Anterior cingulate cortex (tissue), 58 donors: ENCODE measurements at regions not wholly inside any gene's neighbourhood (a gene's known extent, or its start where the extent isn't known, plus 50 kb on each side); places are given as distances from the start of the nearest gene placed in this dataset.
"Not testable (repeated sequence)": the region's sequence is repeated elsewhere in the genome, so short reads cannot be mapped to it uniquely, and the experiment has no call there.

Source experiments
- DNase-seq, 58 donors: peaks; one replicate each; lab custom pipeline; 2025; lab: John Stamatoyannopoulos, UW

DNA sequence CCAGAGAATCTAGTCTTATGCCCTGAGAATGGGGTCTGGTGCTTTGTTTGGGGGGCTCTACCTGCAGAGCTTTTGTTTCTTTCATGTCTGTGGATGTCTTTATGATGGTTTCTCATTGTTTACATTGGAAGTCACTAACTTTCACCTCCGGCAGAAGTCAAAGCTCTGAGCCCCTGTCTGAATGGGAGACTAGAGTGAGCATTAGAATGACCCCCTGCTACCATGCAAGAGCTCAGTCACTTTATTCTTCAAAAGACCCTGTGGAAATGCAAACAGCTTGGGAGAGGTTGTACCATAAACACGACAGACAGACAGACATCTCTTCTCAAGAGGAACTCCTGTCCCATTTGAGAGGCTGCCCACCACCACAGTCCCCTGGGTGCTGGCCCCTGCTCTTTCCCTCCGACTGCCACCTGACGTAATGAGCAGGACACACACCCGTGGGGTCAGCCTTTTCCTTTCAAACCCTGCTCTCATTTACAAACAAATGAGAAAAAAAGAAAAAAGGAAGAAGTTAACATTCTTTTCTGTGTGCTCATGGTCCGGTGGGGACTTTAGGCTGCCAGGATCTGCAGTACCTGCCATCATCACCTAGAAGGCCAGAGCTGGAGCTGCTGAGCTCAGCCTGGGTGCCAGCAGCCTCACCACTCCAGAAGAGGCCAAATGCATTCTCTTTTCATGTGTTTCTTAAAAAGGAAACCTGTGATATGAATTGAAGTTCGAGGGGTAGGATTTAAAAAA, 91.6 kb downstream of the FZD1 start:
- DNase-seq = no peak

GRCh38 chr7:91356915-91357314, 92.7 kb downstream of the FZD1 start:
- DNase-seq = no peak

DNA sequence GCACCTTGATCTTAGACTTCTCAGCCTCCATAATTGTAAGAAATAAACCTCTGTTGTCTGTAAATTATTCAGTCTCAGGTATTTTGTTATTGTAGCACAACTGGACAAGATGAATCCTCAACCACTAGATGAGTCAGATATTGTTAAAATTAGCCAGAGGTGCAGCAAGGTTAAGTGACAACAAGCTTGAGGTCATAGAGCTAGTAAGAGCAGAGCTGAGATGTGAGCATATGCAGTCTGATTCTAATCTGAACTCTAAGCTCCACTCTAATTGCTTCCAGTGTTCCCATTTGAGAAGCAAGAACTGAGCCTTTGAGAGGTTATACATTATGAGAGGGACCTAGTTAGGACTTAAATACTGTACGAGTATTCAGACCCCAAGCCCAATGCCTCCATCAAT, 93.1 kb downstream of the FZD1 start:
- DNase-seq = no peak

DNA sequence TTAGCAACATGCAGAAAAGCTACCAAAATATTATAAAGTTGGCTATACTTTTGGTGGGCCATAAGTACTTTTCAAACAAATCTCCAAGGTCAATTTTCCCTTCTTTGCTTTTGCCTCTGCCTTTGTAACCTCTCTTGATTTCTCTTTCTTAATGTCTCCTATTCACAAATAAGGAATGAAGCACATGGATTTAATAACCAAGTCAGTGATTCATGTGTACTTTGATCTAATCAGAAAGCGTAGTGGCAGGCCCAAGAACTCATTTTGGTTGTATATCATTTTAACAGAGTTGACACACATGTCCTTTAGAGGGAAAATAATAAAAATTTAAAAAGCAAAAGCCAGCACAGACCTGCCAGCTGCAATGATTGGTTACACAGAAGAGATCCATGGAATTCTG, 93.7 kb downstream of the FZD1 start:
- no peak for DNase-seq

- DNase-seq = no peak
These were observed 94.1 kb downstream of the FZD1 start for GRCh38 chr7:91358303-91358702.

DNA sequence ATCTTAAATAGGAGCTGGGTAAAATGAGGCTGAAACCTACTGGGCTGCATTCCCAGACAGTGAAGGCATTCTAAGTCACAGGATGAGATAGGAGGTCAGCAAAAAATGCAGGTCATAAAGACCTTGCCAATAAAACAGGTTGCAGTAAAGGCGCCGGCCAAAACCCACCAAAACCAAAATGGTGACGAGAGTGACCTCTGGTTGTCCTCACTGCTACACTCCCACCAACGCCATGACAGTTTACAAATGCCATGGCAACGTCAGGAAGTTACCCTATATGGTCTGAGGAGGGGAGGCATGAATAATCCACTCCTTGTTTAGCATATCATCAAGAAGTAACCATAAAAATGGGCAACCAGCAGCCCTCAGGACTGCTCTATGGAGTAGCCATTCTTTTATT, 100.9 kb downstream of the FZD1 start:
- not testable (repeated sequence) for DNase-seq

GRCh38 chr7:91366091-91366490, 101.9 kb downstream of the FZD1 start:
- DNase-seq = no peak

- DNase-seq = no peak
These were observed 103.8 kb downstream of the FZD1 start for GRCh38 chr7:91367812-91368578.

DNA sequence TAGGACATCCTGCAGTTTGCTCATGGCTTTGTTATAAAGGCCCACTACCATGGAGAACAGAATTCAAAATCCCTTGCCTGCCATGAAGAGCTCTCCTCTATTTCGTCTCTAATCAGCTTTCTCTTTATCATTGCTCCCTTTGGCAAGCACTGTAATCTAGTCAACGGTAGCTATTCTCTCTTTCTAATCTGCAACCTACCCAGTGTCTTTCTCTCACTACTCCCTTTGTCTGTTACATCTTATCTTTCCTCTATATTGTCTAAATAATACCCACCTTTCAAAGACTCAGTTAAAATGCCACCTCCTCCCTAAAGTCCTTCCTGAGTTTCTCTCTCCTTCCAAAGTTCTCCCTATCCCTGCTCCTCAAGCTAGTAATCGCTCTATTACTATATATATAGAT, 108.1 kb downstream of the FZD1 start:
- no peak for DNase-seq

GRCh38 chr7:91373111-91373800, 109.0 kb downstream of the FZD1 start:
- no peak for DNase-seq

- no peak for DNase-seq
These were observed 110.2 kb downstream of the FZD1 start for GRCh38 chr7:91374321-91374989.

DNA sequence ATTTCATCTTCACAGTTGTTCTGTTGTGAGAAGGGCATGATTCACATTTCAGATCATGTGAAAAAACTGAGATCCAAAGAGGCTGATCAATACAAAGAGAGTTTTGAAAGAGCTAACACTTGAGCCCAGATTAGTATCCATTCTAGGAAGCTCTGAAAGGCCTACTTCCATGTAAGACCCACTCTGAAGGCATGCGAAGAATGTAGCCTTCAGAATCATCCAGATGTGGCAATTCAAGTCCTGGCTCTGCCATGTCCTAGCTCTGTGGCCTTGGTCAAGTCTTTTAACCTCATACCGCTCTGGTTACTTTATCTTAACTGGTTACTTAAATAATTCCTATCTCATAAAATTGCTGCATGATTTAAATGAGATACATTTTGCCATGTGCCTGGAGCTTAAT, 111.1 kb downstream of the FZD1 start:
- DNase-seq = no peak

DNA sequence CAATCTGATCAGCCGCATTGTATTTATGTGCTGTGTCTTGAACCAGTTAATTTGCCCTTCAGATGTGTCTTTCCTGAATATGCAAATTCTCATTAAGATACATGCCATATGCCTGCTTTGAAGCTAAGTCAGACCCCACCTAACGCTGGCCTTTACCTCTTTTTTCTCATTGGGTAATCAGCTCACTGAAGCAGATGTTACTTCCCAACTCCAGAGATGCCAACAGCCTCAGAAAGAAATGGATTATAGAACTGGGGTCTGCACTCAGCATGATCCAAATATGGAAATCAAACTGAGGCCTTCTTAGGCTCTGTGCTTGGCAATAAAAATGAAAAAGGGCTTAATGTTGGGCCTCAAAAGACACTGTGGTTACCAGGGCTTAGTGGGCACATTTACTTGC, 113.9 kb downstream of the FZD1 start:
- no peak for DNase-seq

GRCh38 chr7:91379236-91379635, 115.0 kb downstream of the FZD1 start:
- no peak for DNase-seq

GRCh38 chr7:91379991-91380390, 115.8 kb downstream of the FZD1 start:
- DNase-seq = no peak

DNA sequence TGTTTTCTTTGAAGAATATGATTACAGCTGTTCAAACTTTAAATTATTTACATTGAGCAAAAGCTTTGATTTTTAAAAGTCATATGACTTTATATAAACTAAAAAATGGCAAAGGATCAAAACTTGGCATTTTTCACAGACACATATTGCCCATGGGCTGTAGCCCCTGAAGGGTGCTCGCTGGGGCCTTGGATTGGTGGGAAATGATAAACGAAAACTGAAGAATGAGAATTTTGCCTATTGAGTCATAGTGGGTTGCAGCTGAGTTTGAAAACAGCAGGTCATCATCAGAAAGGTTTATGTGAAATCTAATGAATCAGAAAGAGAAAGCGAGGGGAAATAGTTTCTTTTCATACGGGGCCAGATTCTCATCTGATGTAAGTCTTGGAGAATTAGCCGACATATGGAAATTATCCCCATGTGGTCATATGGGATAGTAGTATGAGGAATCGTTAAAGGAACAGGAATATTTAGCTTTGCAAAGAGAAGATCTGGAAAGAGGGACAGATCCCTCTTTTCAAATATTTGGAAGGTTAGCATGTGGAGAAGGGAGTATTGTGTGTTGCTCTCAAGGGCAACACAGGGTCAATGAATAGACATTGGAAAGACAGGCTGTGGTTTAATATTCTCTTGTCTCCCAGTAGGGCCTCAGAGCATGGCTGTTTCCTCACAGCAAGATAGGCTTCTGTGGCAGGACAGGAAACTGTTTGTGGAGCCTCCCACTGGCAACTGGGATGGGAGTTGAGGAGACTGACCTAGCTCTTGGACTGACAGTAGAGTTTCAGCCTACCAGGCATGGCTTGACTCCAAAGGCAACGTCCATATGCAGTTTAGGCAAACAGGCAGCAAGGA, 119.0 kb downstream of the FZD1 start:
- no peak for DNase-seq

- DNase-seq = no peak
These were observed 119.7 kb downstream of the FZD1 start for GRCh38 chr7:91383905-91384274.

DNA sequence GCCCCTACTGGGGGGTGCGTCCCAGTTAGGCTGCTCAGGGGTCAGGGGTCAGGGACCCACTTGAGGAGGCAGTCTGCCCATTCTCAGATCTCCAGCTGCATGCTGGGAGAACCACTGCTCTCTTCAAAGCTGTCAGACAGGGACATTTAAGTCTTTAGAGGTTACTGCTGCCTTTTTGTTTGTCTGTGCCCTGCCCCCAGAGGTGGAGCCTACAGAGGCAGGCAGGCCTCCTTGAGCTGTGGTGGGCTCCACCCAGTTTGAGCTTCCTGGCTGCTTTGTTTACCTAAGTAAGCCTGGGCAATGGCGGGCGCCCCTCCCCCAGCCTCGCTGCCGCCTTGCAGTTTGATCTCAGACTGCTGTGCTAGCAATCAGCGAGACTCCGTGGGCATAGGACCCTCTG, 130.5 kb downstream of the FZD1 start:
- DNase-seq = not testable (repeated sequence)

DNA sequence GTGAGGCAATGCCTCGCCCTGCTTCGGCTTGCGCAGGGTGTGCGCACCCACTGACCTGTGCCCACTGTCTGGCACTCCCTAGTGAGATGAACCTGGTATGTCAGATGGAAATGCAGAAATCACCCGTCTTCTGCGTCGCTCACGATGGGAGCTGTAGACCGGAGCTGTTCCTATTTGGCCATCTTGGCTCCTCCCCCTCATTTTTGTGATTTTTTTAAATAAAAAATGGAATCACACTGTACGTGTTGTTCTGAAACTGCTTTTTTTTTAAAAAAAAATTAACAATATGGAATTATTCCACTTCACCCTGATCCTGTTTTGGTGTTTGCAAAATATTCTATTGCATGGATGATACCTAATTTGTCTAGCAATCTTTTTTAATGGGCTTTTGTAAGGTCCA, 131.1 kb downstream of the FZD1 start:
- DNase-seq = not testable (repeated sequence)

- no peak for DNase-seq
These were observed 132.9 kb downstream of the FZD1 start for GRCh38 chr7:91397096-91397495.
